B cell (primary cell): ENCODE measurements at regions not wholly inside any gene's neighbourhood (a gene's known extent, or its start where the extent isn't known, plus 50 kb on each side); places are given as distances from the start of the nearest gene placed in this dataset.
"Not testable (repeated sequence)": the region's sequence is repeated elsewhere in the genome, so short reads cannot be mapped to it uniquely, and the experiment has no call there.

Experiments used
- ATAC-seq: fragments of 200-7000 bp; cut with Tn5 transposase; one replicate; pipeline ENCODE4 v1.10.0; 2021; ENCODE audit warnings: low read depth, mild to moderate bottlenecking, moderate number of reproducible peaks, moderate library complexity
- CTCF ChIA-PET: fragments of 350-600 bp; sonication (Branson Sonifier 250); formaldehyde crosslinking; loops from one replicate; lab custom pipeline; 2021; ENCODE audit warnings: antibody characterized with exemption, inconsistent platforms; lab: Charles Lee
- POLR2A ChIA-PET: fragments of 350-600 bp; sonication (Branson Sonifier 250); formaldehyde crosslinking; loops from one replicate; lab custom pipeline; 2021; ENCODE audit warnings: antibody characterized with exemption; lab: Charles Lee
- DNase-seq: peaks from one replicate; pipeline ENCODE4 v3.0.0; 2013
- H2AFZ ChIP-seq: 2 replicates; pipeline ENCODE4 v1.6.1; 2012; ENCODE audit warnings: mild to moderate bottlenecking, low read depth, low read length; ENCODE audit not compliant: insufficient read depth, poor library complexity, severe bottlenecking
- H3K27ac ChIP-seq, 2 donors: 1 replicate in 1 of 2; 2 replicates in 1 of 2; pipeline ENCODE4 v1.5.1; 2012 to 2013; ENCODE audit warnings: low read length in 2 of 2, mild to moderate bottlenecking in 2 of 2, moderate library complexity in 1 of 2
- H3K27me3 ChIP-seq, 4 experiments: fragments of 200-600 bp in 1 of 4; sonication (generic) in 1 of 4; replicated peaks in 1 of 4; 1 replicate in 2 of 4; 2 replicates in 2 of 4; pipeline versions ENCODE4 v1.6.1 to v1.7.0; 2013 to 2016; ENCODE audit warnings: low read length in 3 of 4, mild to moderate bottlenecking in 2 of 4, mixed read lengths in 1 of 4, moderate library complexity in 1 of 4; ENCODE audit not compliant: insufficient read depth in 4 of 4, control insufficient read depth in 3 of 4; ENCODE audit errors: control extremely low read depth in 1 of 4
- H3K36me3 ChIP-seq, 2 experiments: replicated peaks in 1 of 2; 1 replicate in 1 of 2; 2 replicates in 1 of 2; pipeline versions ENCODE4 v1.6.1 to v1.7.1; 2013; ENCODE audit warnings: low read length in 1 of 2; ENCODE audit not compliant: insufficient read depth in 2 of 2, control insufficient read depth in 1 of 2; ENCODE audit errors: control extremely low read depth in 1 of 2, extremely low read depth in 1 of 2
- H3K4me1 ChIP-seq, 2 donors: fragments of 200-600 bp in 1 of 2; sonication (generic) in 1 of 2; 1 replicate in 1 of 2; 2 replicates in 1 of 2; pipeline versions ENCODE4 v1.5.1 to v1.6.1; 2013 to 2017; ENCODE audit warnings: low read length in 2 of 2; ENCODE audit not compliant: control insufficient read depth in 2 of 2, insufficient read depth in 2 of 2
- H3K4me2 ChIP-seq: replicated peaks from 2 replicates; pipeline ENCODE3; 2012; ENCODE audit warnings: mild to moderate bottlenecking, low read depth, low read length; ENCODE audit not compliant: poor library complexity, severe bottlenecking
- H3K4me3 ChIP-seq, 5 experiments: fragments of 200-600 bp in 1 of 5; sonication (generic) in 1 of 5; 1 replicate in 3 of 5; 2 replicates in 2 of 5; pipeline versions ENCODE4 v1.5.1 to v1.7.0; 2011 to 2016; ENCODE audit warnings: low read length in 4 of 5, mild to moderate bottlenecking in 4 of 5, low read depth in 2 of 5, control low read depth in 1 of 5, moderate library complexity in 1 of 5; ENCODE audit not compliant: insufficient read depth in 1 of 5; ENCODE audit errors: control extremely low read depth in 1 of 5, extremely low read depth in 1 of 5
- H3K79me2 ChIP-seq: fragments of 200-600 bp; sonication (generic); one replicate; pipeline ENCODE4 v1.6.0; 2016; ENCODE audit warnings: low read length; ENCODE audit not compliant: control insufficient read depth, insufficient read depth
- H3K9ac ChIP-seq: fragments of 200-600 bp; sonication (generic); 2 replicates; pipeline ENCODE4 v1.6.1; 2017; ENCODE audit warnings: mild to moderate bottlenecking, low read length, moderate library complexity
- H3K9me3 ChIP-seq, 3 donors: one replicate each; pipeline versions ENCODE4 v1.6.1 to v1.7.1; 2013; ENCODE audit warnings: low read length in 2 of 3; ENCODE audit not compliant: control insufficient read depth in 2 of 3, insufficient read depth in 1 of 3; ENCODE audit errors: control extremely low read depth in 1 of 3
- H4K20me1 ChIP-seq: 2 replicates; pipeline ENCODE4 v1.6.0; 2012; ENCODE audit warnings: mild to moderate bottlenecking, low read length; ENCODE audit not compliant: insufficient read depth, control insufficient read depth, poor library complexity, severe bottlenecking
- H3K27ac Mint-ChIP-seq: one replicate; pipeline ENCODE4 v1.8.0; 2021; ENCODE audit warnings: mixed read lengths
- H3K27me3 Mint-ChIP-seq: one replicate; pipeline ENCODE4 v1.8.0; 2021; ENCODE audit warnings: mixed read lengths
- H3K4me1 Mint-ChIP-seq: one replicate; pipeline ENCODE4 v1.8.0; 2021; ENCODE audit warnings: mixed read lengths
- H3K4me3 Mint-ChIP-seq: one replicate; pipeline ENCODE4 v1.8.0; 2021; ENCODE audit warnings: mixed read lengths
- H3K9me3 Mint-ChIP-seq: one replicate; pipeline ENCODE4 v1.8.0; 2022; ENCODE audit warnings: mixed read lengths; ENCODE audit not compliant: insufficient read depth
- WGBS: methylation state at CpG from one replicate; pipeline ENCODE4 v1.1.5; 2013; ENCODE audit warnings: missing lambda C conversion rate; ENCODE audit not compliant: insufficient coverage; 5-methylcytosine and 5-hydroxymethylcytosine counted together
- intact Hi-C: fragments of 100-400 bp; cut with micrococcal nuclease; formaldehyde crosslinking; loops from one replicate; pipeline ENCODE4 v1.10.0; 2022

DNA sequence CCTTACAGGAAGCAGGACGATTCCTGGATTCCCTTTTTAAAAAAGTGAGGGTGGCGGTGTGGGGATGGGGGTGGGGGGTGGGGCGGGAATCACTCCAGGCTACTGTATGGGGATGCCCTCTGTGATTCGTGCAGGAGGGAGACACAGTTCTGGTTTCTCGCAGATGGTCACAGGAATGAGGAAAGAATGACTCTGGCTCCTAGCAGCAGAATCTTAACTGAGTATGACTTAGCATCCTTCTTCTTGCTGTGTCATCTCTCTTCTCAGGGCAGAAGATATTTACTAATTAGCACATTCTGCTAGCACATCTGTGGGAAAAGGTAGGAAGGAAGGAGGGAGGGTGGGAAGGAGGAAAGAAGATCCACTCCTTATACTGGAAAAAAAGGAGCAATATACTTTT, 78.8 kb upstream of the GPR39 start:
- H3K9ac ChIP-seq, H3K27me3 Mint-ChIP-seq, H3K27ac Mint-ChIP-seq, H3K27ac ChIP-seq, H3K36me3 ChIP-seq, H3K27me3 ChIP-seq, DNase-seq, H3K79me2 ChIP-seq, H3K4me3 ChIP-seq, ATAC-seq, H3K4me3 Mint-ChIP-seq, H3K4me1 ChIP-seq, POLR2A ChIA-PET, H3K9me3 Mint-ChIP-seq, intact Hi-C loops, H2AFZ ChIP-seq, H4K20me1 ChIP-seq, H3K4me1 Mint-ChIP-seq, H3K4me2 ChIP-seq, H3K9me3 ChIP-seq, CTCF ChIA-PET: not testable (repeated sequence)
- no CpG with 5 or more reads among the region's 5 CpGs for WGBS

DNA sequence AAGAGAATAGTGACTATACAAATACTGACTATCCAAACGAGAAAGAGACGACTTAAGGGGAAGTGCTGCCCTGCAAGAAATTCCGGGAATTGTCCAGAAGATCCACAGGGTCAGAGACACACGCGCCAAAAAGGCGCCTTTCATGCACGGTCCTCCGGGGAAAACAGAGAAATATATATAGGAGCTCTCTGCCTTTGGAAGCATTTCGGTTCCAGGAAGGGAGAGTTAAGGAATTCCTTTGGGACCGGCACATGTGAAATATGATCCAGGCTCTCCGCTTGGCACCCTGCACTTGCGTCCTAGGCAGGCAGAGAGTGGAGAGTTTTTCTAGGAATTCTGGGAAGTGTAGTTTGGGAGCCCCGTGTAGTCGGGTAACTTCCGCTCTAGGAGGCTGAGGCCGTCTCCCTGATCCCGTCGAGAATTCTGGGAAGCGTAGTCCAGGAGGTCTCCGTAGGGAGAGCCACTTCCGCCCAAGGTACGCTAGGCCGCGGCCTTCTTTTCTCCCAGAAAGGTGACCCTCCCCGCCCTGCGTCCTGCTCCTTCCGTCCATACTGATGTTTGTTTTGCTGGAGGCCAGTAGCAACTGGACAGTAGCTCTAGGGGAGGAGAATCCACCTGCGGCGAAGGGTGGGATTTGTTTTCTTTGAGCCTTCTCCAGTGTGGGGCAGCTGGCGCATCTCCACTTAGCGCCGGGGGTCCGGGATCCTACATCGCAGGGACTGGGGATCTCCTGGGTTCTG, 69.4 kb upstream of the GPR39 start:
- H3K4me1 ChIP-seq, H3K9ac ChIP-seq, H3K4me2 ChIP-seq, H3K79me2 ChIP-seq, CTCF ChIA-PET, intact Hi-C loops, H3K4me3 Mint-ChIP-seq, H3K27ac Mint-ChIP-seq, POLR2A ChIA-PET, H3K27ac ChIP-seq, H2AFZ ChIP-seq, H3K9me3 ChIP-seq, H3K27me3 ChIP-seq, H3K4me1 Mint-ChIP-seq, H3K4me3 ChIP-seq, H3K9me3 Mint-ChIP-seq, H4K20me1 ChIP-seq, H3K36me3 ChIP-seq, ATAC-seq, DNase-seq: not testable (repeated sequence)
- 21% methylated on average over 16 of the region's 34 CpGs for WGBS
- peaks cover 29% of the 10 kb centered on the region for H3K27me3 Mint-ChIP-seq

DNA sequence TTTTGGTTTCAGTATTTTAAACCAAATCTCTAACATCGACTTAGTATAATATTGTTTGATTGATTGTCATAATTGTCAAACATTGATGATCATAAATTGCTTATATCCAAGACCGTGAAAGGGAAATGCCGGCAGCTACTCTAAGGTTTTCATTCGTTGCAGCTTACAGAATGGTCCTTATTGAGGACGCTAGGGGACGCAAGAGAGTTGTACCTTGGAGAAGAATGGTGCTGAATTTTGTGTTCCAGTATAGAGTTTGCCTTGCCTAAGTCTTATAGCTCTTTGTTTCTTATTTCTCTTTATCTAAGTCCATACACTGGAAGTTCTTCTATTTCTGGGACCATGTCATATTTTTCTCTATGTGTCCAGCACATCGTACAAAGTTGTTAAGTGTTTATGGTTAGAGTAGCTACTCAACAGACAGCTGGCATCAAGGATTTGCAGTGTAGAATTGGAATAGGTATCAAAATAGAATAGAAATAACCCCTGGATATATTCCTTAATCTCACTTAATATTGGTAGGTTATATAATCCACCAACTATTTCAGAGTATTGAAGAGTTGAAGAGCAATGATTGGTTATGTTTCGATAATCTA, 67.4 kb upstream of the GPR39 start:
- H3K4me1 Mint-ChIP-seq, H4K20me1 ChIP-seq, ATAC-seq, H3K9ac ChIP-seq, H3K9me3 ChIP-seq, H3K27ac ChIP-seq, intact Hi-C loops, H3K79me2 ChIP-seq, H3K4me2 ChIP-seq, DNase-seq, H3K4me1 ChIP-seq, CTCF ChIA-PET, H3K9me3 Mint-ChIP-seq, H3K36me3 ChIP-seq, H3K4me3 ChIP-seq, H3K27me3 ChIP-seq, POLR2A ChIA-PET, H3K4me3 Mint-ChIP-seq, H2AFZ ChIP-seq, H3K27ac Mint-ChIP-seq: not testable (repeated sequence)
- peaks cover 33% of the 10 kb centered on the region for H3K27me3 Mint-ChIP-seq
- WGBS, result 17% methylated on average over 2 of the region's 8 CpGs

DNA sequence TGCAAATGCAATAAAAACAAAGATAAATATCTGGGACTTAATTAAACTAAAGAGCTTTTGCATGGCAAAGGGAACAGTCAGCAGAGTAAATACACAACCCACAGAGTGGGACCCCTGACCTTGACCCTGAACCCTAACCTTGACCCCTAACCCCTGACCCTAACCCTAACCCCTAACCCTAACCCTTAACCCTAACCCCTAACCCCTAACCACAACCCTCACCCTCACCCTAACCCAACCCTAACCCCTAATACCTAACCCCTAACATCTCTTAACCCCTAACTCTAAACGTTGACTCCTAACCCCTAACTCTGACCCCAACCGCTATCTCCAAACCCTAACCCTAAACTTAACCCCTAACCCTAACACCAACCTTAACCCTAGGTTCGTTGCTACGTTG, 64.9 kb upstream of the GPR39 start:
- CTCF ChIA-PET, H3K4me1 Mint-ChIP-seq, H3K36me3 ChIP-seq, H3K27ac Mint-ChIP-seq, H3K4me3 ChIP-seq, H4K20me1 ChIP-seq, H3K9me3 ChIP-seq, H3K9me3 Mint-ChIP-seq, H3K27me3 ChIP-seq, ATAC-seq, POLR2A ChIA-PET, DNase-seq, H2AFZ ChIP-seq, intact Hi-C loops, H3K79me2 ChIP-seq, H3K27ac ChIP-seq, H3K4me3 Mint-ChIP-seq, H3K4me2 ChIP-seq, H3K4me1 ChIP-seq, H3K9ac ChIP-seq: not testable (repeated sequence)
- no CpG with 5 or more reads among the region's 4 CpGs for WGBS
- H3K27me3 Mint-ChIP-seq, result peaks cover 33% of the 10 kb centered on the region
